ENCODE measurements at regions not wholly inside any gene's neighbourhood (a gene's known extent, or its start where the extent isn't known, plus 50 kb on each side); places are given as distances from the start of the nearest gene placed in this dataset.
"Not testable (repeated sequence)": the region's sequence is repeated elsewhere in the genome, so short reads cannot be mapped to it uniquely, and the experiment has no call there.

DNA sequence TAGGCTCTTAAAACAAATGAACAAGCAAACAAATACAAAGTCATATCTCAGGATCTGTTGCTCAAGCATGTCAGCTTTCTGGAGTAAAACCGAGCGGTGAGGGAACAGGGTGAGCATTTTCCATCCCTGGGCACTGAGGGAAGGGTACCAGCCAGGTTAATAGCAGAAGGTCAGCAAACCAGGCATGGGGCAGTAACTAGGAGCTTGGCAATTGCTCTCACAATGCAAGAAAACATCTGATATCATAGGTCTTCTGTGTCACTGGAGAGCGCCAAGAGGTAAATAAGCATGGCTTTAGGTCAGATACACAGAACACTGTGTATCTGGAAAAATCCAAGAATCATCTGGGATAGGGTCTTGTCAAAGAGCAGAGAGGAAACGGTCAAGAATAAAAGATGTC is 521.7 kb upstream of the AUTS2 start:
- peak; percentile 16 for DNase-seq

DNA sequence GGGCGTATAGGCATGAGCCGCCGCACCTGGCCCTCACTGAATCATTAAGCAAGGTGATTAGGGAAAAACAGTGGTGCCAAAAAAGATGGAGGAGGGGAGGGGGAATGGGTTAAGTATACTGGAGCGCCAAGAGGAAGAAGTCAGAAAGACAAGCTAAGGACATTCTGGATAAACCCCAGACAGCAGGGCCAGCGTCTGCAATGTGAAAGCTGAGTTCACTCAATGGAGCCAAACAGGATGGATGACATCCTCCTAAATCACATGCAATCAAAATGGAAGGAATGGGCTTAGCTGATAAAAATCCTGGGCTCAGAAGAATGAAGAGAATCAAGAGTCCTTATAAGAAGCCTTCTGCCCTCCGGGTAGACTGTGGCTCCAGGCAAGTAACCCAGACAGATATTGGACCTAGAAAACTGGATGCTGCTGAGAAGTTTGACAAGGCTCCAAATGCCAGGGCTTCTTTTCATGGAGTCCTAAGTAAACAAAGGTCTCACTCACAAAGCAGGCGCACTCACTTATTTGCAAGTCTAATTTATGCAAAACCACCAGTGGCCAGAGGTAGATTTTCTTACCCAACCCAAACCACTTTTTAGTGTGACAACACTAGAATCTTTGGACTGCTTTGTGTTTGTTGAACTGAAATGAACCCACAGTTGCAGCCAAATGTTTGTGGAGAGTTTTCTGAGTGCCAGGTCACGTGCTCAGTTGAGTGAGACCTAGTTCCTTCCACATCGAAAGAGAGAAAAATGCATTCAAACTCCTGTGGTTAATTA is 519.1 kb upstream of the AUTS2 start:
- peak; percentile 29 for DNase-seq

DNA sequence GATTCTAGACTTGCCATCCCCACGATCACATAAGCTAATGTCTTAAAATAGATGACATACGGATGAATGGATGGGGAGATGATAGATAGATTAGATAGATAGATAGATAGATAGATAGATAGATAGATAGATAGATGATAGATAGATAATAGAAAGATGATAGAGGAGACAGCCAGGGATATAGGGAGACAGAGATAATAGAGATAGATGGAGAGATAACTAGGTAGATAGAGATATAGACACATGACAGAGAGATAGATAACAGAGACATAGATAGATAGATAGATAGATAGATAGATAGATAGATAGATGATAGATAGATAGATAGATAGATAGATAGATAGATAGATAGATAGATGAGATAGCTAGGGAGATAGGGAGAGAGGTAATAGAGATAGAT is 511.0 kb upstream of the AUTS2 start:
- not testable (repeated sequence) for DNase-seq

GRCh38 chr7:69088185-69088584 is 510.1 kb upstream of the AUTS2 start:
- no peak for DNase-seq

- no peak for DNase-seq
These were observed 507.3 kb upstream of the AUTS2 start for GRCh38 chr7:69090936-69091335.

GRCh38 chr7:69091521-69091920 is 506.8 kb upstream of the AUTS2 start:
- no peak for DNase-seq

DNA sequence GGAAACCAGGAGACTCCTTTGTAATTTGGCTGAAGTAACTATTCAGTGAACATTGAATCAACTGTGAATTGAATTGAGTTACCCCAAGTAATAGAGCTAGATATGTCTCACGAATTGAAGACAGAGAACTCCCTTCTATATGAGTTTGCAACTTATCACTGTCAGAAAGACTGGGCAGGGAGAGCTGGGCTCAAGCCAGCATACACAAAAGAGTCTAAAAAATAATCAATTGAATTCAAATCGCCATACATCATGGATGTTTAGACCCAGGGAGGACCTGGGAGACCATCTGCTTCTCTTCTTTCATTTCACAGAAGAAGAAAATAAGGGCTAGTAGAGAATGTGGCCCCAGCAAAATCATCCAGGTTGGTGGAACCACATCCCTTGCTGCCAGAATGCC is 503.1 kb upstream of the AUTS2 start:
- DNase-seq, result no peak

DNA sequence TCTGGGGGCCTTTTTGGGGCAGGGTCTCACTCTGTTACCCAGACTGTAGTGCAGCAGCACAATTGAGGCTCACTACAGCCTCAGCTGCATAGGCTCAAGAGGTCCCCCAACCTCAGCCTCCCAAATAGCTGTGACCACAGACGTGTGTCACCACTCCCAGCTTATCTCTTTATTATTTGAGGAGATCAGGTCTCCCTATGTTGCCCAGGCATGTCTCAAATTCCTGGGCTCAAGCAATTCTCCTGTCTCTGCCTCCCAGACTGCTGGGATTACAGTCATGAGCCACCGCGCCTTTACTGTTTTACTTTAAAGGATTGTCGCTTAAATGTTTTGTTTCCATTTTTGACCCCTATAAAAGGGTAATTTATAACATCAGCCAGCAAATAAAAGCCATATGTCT is 502.6 kb upstream of the AUTS2 start:
- DNase-seq, result no peak

DNA sequence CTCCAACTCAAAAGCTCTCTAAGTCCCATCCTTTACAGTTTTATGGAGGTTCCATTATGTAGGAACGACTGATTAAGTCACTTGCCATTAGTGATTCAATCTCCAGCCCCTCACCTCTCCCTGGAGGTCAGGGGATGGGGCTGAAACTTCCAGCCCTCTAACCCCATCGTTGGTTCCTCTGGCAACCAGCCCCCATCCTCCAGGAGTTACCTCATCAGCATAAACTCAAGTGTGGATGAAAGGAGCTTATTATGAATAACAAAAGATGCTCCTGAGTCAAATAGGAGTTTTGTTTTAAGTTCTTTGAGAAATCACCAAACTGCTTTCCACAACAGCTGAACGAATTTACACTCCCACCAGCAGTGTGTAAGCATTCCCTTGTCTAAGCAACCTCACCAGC is 494.3 kb upstream of the AUTS2 start:
- no peak for DNase-seq

DNA sequence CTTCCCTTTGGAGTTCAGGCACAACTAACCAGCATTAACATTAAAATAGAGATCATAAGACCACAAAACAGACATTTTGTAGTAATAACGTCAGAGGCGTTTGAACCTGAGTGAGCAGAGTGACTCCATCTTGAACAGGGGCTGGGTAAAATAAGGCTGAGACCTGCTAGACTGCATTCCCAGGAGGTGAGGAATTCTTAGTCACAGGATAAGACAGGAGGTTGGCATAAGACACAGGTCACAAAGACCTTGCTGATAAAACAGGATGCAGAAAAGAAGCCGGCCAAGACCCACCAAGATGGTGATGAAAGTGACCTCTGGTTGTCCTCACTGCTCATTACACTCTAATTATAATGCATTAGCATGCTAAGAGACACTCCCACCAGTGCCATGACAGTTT is 493.2 kb upstream of the AUTS2 start:
- peak; percentile 86 for DNase-seq

- no peak for DNase-seq
These were observed 492.3 kb upstream of the AUTS2 start for GRCh38 chr7:69105981-69106380.

DNA sequence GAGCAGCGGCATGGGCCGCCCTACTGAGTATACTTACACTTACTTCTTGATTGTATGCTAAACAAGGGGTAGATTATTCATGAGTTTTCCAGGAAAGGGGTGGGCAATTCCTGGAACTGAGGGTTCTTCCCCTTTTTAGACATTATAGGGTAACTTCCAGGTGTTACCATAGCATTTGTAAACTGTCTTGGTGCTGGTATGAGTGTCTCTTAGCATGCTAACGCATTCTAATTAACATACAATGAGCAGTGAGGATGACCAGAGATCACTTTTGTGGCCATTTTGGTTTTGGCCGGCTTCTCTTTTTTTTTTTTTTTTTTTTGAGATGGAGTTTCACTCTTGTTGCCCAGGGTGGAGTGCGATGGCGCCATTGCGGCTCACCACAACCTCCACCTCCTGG is 491.8 kb upstream of the AUTS2 start:
- not testable (repeated sequence) for DNase-seq

GRCh38 chr7:69106946-69107345 is 491.3 kb upstream of the AUTS2 start:
- DNase-seq, result not testable (repeated sequence)

GRCh38 chr7:69108097-69108496 is 490.2 kb upstream of the AUTS2 start:
- DNase-seq, result no peak

DNA sequence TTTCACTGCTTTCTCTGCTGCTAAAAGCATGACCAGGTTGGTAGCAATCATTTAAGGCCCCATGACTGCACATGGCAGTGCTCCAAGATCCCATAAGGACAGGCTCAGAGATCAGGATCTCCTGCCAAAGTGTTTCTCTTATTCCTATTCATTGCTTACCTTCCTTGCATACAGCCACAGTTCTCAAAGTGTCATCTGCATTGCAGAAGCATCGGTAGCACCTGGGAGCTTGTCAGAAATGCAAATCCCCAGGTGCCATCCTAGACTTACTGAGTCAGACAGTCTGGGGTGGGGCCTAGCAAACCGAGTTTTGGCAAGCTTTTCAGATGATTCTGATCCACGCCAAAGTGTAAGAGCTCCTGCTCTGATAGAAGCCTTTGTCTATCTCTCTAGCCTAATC is 489.0 kb upstream of the AUTS2 start:
- DNase-seq, result no peak

DNA sequence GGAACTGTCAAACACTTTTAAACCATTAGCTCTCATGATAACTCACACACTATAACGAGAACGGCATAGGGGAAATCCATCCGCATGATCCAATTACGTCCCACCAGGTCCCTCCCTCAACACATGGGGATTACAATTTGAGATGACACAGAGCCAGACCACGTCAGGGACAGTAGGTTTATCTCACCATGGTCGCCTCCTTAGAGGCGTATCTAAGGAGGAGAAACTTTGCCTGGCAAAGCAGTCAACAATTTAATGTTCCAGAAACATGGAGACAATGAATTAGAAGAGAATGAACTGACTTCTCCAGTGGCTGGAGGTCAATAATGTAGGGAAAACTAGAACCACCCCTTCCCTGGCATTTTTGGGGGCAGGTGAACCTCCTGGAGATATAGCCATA is 488.4 kb upstream of the AUTS2 start:
- DNase-seq, result no peak

GRCh38 chr7:69110450-69111050 is 487.7 kb upstream of the AUTS2 start:
- no peak for DNase-seq

GRCh38 chr7:69114374-69114773 is 483.9 kb upstream of the AUTS2 start:
- DNase-seq, result no peak

GRCh38 chr7:69115788-69116187 is 482.5 kb upstream of the AUTS2 start:
- DNase-seq, result peak; percentile 62

DNA sequence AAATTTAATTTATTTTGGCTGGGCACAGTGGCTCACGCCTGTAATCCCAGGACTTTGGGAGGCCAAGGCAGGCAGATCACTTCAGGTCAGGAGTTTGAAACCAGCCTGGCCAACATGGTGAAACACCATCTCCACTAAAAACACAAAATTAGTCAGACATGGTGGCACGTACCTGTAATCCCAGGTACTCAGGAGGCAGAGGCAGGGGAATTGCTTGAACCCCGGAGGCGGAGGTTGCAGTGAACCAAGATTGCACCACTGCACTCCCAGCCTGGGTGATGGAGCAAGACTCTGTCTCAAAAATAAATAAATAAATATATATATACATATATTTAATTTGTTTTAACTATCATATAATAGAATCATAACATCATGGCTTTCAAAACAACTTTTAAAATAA is 482.1 kb upstream of the AUTS2 start:
- DNase-seq, result not testable (repeated sequence)

GRCh38 chr7:69122953-69123352 is 475.3 kb upstream of the AUTS2 start:
- no peak for DNase-seq

DNA sequence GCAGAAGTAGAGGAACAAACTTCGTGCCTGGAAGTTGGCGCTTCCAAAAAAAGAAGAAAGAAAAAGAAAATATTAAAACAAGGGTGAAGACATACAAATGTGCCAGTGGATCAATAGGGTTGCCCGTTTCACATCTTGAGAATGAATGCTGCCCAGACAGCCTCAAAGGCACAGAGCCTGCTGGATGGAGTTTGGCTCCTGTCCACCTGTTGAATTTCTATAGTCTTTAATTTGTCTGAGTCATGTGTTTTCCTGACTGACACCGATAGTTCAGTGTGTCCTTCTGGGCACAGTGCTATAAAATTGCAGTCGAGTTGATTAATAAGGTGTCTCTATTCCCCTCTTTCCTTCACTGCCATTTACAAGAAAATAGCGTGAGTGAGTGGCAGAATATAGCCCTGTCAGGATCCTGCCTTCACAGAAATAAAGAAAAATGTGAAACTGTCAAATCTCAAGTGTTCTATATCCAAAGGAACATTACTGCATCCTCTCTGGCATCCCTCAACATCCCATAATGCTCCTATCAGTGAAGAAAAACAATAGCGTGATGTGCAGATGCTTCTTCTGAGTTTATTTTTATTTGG is 471.3 kb upstream of the AUTS2 start:
- DNase-seq, result no peak

GRCh38 chr7:69129524-69129923 is 468.8 kb upstream of the AUTS2 start:
- DNase-seq, result no peak

DNA sequence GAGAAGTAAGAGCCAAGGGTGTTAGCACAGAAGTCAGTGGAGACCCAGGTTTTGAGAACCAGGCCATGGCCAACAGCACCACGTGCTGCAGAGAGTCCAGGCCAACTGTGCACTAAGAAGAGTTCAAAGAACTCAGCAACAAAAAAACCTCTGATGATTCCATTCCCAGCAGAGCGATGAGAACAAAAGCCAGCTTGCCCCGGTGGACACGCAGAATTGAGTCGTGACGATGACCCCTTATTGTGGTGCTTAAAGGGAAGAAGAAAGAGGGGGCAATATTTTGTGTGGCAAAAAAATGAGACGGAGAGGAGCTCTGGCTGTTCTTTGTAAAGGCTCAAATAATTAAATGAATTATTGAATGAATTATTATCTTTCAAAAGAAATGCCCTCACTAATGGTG is 468.3 kb upstream of the AUTS2 start:
- no peak for DNase-seq

- DNase-seq, result no peak
These were observed 467.9 kb upstream of the AUTS2 start for GRCh38 chr7:69130396-69130795.

Measured in islet precursor cell (in vitro differentiated cells).